ENCODE measurements at regions not wholly inside any gene's neighbourhood (a gene's known extent, or its start where the extent isn't known, plus 50 kb on each side); places are given as distances from the start of the nearest gene placed in this dataset.

- TF ChIP-seq TBP (IDR thresholded peaks at IDR 0.05; ENCODE audit: low read depth, low read length) (no peak), KDM4A (IDR thresholded peaks at IDR 0.05; ENCODE audit: low read depth, low read length, severe bottlenecking) (no peak), SRF (IDR thresholded peaks at IDR 0.05; ENCODE audit: low read depth, low read length) (no peak)
Measured at GRCh38 chr7:52851547-52851946, 183.9 kb upstream of the POM121L12 start (continued).

Data from H1 (cell line).